Dendritic cell treated with granulocyte-macrophage colony-stimulating factor and Interleukin-4, amounts not matched to agents 40 ng/mL and 50 ng/mL, for 4 days (primary cell): ENCODE measurements at regions not wholly inside any gene's neighbourhood (a gene's known extent, or its start where the extent isn't known, plus 50 kb on each side); places are given as distances from the start of the nearest gene placed in this dataset.

Source experiments
- H3K27ac Mint-ChIP-seq: one replicate; pipeline ENCODE4 v1.8.0; 2022; ENCODE audit warnings: mild to moderate bottlenecking, mixed read lengths
- H3K27me3 Mint-ChIP-seq: one replicate; pipeline ENCODE4 v1.8.0; 2022; ENCODE audit warnings: mild to moderate bottlenecking, mixed read lengths
- H3K36me3 Mint-ChIP-seq: one replicate; pipeline ENCODE4 v1.8.0; 2022; ENCODE audit warnings: low read depth, mixed read lengths
- H3K4me1 Mint-ChIP-seq: one replicate; pipeline ENCODE4 v1.8.0; 2022; ENCODE audit warnings: low read depth, mixed read lengths
- H3K4me3 Mint-ChIP-seq: one replicate; pipeline ENCODE4 v1.8.0; 2022; ENCODE audit warnings: mild to moderate bottlenecking, moderate library complexity, mixed read lengths
- H3K9me3 Mint-ChIP-seq: one replicate; pipeline ENCODE4 v1.8.0; 2022; ENCODE audit warnings: mixed read lengths
- intact Hi-C: fragments of 100-400 bp; cut with micrococcal nuclease; formaldehyde crosslinking; loops from one replicate; pipeline ENCODE4 v1.15.0; 2022

GRCh38 chr9:659286-659685, 182.2 kb upstream of the DMRT1 start:
- peaks cover 3% of the 10 kb centered on the region for H3K27me3 Mint-ChIP-seq
- no peaks in the 10 kb centered on the region for H3K36me3 Mint-ChIP-seq
- H3K9me3 Mint-ChIP-seq, result no peaks in the 10 kb centered on the region
- peaks cover 29% of the 10 kb centered on the region for H3K4me1 Mint-ChIP-seq
- intact Hi-C loops, result loop anchor here (5.0 kb wide), 1 partner anchor 37 kb away; no protein-coding TSS in a partner anchor
- H3K4me3 Mint-ChIP-seq, result no peak overlapping the region
- no peak overlapping the region for H3K27ac Mint-ChIP-seq

GRCh38 chr9:660227-660626, 181.3 kb upstream of the DMRT1 start:
- Mint-ChIP-seq H3K36me3 (no peaks in the 10 kb centered on the region), H3K27me3 (peaks cover 3% of the 10 kb centered on the region), H3K9me3 (no peaks in the 10 kb centered on the region), H3K4me3 (no peak overlapping the region), H3K4me1 (peaks cover 22% of the 10 kb centered on the region), H3K27ac (no peak overlapping the region)
- intact Hi-C loops, result no loop called here

- H3K9me3 Mint-ChIP-seq, result peaks cover 7% of the 10 kb centered on the region
- peaks cover 3% of the 10 kb centered on the region for H3K27me3 Mint-ChIP-seq
- H3K4me1 Mint-ChIP-seq, result no peaks in the 10 kb centered on the region
- no peak overlapping the region for H3K27ac Mint-ChIP-seq
- no peaks in the 10 kb centered on the region for H3K36me3 Mint-ChIP-seq
- intact Hi-C loops, result no loop called here
- H3K4me3 Mint-ChIP-seq, result no peak overlapping the region
Measured at GRCh38 chr9:663541-663940, 178.0 kb upstream of the DMRT1 start.

GRCh38 chr9:665296-665695, 176.2 kb upstream of the DMRT1 start:
- intact Hi-C loops, result no loop called here
- Mint-ChIP-seq H3K27me3 (peaks cover 3% of the 10 kb centered on the region), H3K4me3 (no peak overlapping the region), H3K9me3 (peaks cover 24% of the 10 kb centered on the region), H3K27ac (no peak overlapping the region), H3K4me1 (no peaks in the 10 kb centered on the region), H3K36me3 (no peaks in the 10 kb centered on the region)

- no peak overlapping the region for H3K27ac Mint-ChIP-seq
- H3K4me3 Mint-ChIP-seq, result no peak overlapping the region
- intact Hi-C loops, result no loop called here
- H3K27me3 Mint-ChIP-seq, result no peaks in the 10 kb centered on the region
- H3K9me3 Mint-ChIP-seq, result peaks cover 28% of the 10 kb centered on the region
- no peaks in the 10 kb centered on the region for H3K36me3 Mint-ChIP-seq
- no peaks in the 10 kb centered on the region for H3K4me1 Mint-ChIP-seq
Measured at GRCh38 chr9:671997-672396, 169.5 kb upstream of the DMRT1 start.

GRCh38 chr9:672851-673250, 168.6 kb upstream of the DMRT1 start:
- Mint-ChIP-seq H3K9me3 (peaks cover 28% of the 10 kb centered on the region), H3K27me3 (no peaks in the 10 kb centered on the region), H3K4me1 (peaks cover 6% of the 10 kb centered on the region), H3K27ac (no peak overlapping the region), H3K4me3 (no peak overlapping the region), H3K36me3 (no peaks in the 10 kb centered on the region)
- intact Hi-C loops, result no loop called here

GRCh38 chr9:673264-673965, 168.1 kb upstream of the DMRT1 start:
- no peak overlapping the region for H3K27ac Mint-ChIP-seq
- H3K4me3 Mint-ChIP-seq, result no peak overlapping the region
- H3K27me3 Mint-ChIP-seq, result no peaks in the 10 kb centered on the region
- peaks cover 22% of the 10 kb centered on the region for H3K9me3 Mint-ChIP-seq
- peaks cover 8% of the 10 kb centered on the region for H3K4me1 Mint-ChIP-seq
- intact Hi-C loops, result no loop called here
- H3K36me3 Mint-ChIP-seq, result no peaks in the 10 kb centered on the region

- H3K4me3 Mint-ChIP-seq, result no peak overlapping the region
- peaks cover 8% of the 10 kb centered on the region for H3K4me1 Mint-ChIP-seq
- H3K27me3 Mint-ChIP-seq, result no peaks in the 10 kb centered on the region
- H3K36me3 Mint-ChIP-seq, result no peaks in the 10 kb centered on the region
- H3K9me3 Mint-ChIP-seq, result peaks cover 16% of the 10 kb centered on the region
- intact Hi-C loops, result no loop called here
- no peak overlapping the region for H3K27ac Mint-ChIP-seq
Measured at GRCh38 chr9:673966-674526, 167.5 kb upstream of the DMRT1 start.

GRCh38 chr9:675697-676370, 165.7 kb upstream of the DMRT1 start:
- Mint-ChIP-seq H3K4me1 (peaks cover 8% of the 10 kb centered on the region), H3K27me3 (no peaks in the 10 kb centered on the region), H3K36me3 (no peaks in the 10 kb centered on the region), H3K4me3 (no peak overlapping the region), H3K9me3 (no peaks in the 10 kb centered on the region), H3K27ac (no peak overlapping the region)
- intact Hi-C loops, result no loop called here

- Mint-ChIP-seq H3K4me1 (peaks cover 8% of the 10 kb centered on the region), H3K36me3 (no peaks in the 10 kb centered on the region), H3K4me3 (peak overlapping the region; percentile 58), H3K27me3 (no peaks in the 10 kb centered on the region), H3K27ac (no peak overlapping the region), H3K9me3 (no peaks in the 10 kb centered on the region)
- intact Hi-C loops, result no loop called here
Measured at GRCh38 chr9:676780-677438, 164.6 kb upstream of the DMRT1 start.

GRCh38 chr9:677461-678097, 163.9 kb upstream of the DMRT1 start:
- Mint-ChIP-seq H3K4me1 (peaks cover 8% of the 10 kb centered on the region), H3K4me3 (peak overlapping the region; percentile 58), H3K27me3 (no peaks in the 10 kb centered on the region), H3K27ac (peak overlapping the region; percentile 34), H3K9me3 (no peaks in the 10 kb centered on the region), H3K36me3 (no peaks in the 10 kb centered on the region)
- intact Hi-C loops, result no loop called here

- Mint-ChIP-seq H3K4me3 (no peak overlapping the region), H3K4me1 (peaks cover 8% of the 10 kb centered on the region), H3K27me3 (no peaks in the 10 kb centered on the region), H3K27ac (no peak overlapping the region), H3K9me3 (no peaks in the 10 kb centered on the region), H3K36me3 (no peaks in the 10 kb centered on the region)
- intact Hi-C loops, result no loop called here
Measured at GRCh38 chr9:678897-679296, 162.6 kb upstream of the DMRT1 start.

- Mint-ChIP-seq H3K9me3 (no peaks in the 10 kb centered on the region), H3K4me1 (peaks cover 13% of the 10 kb centered on the region), H3K36me3 (no peaks in the 10 kb centered on the region), H3K4me3 (no peak overlapping the region), H3K27me3 (no peaks in the 10 kb centered on the region), H3K27ac (no peak overlapping the region)
- intact Hi-C loops, result no loop called here
Measured at GRCh38 chr9:679462-679861, 162.0 kb upstream of the DMRT1 start.

- Mint-ChIP-seq H3K27ac (no peak overlapping the region), H3K27me3 (no peaks in the 10 kb centered on the region), H3K4me1 (peaks cover 18% of the 10 kb centered on the region), H3K36me3 (no peaks in the 10 kb centered on the region), H3K9me3 (no peaks in the 10 kb centered on the region), H3K4me3 (no peak overlapping the region)
- intact Hi-C loops, result no loop called here
Measured at GRCh38 chr9:680106-680505, 161.4 kb upstream of the DMRT1 start.
